ENCODE measurements at regions not wholly inside any gene's neighbourhood (a gene's known extent, or its start where the extent isn't known, plus 50 kb on each side); places are given as distances from the start of the nearest gene placed in this dataset.

GRCh38 chr18:6649421-6650126, 79.9 kb upstream of the ARHGAP28 start:
- DNase-seq (ENCODE audit: low read depth), result no peak

GRCh38 chr18:6650127-6650507, 79.4 kb upstream of the ARHGAP28 start:
- DNase-seq (ENCODE audit: low read depth), result no peak

- DNase-seq (ENCODE audit: low read depth), result no peak
These were observed 78.8 kb upstream of the ARHGAP28 start for GRCh38 chr18:6650747-6651146.

GRCh38 chr18:6652098-6652497, 77.4 kb upstream of the ARHGAP28 start:
- no peak for DNase-seq (ENCODE audit: low read depth)

GRCh38 chr18:6653880-6654279, 75.6 kb upstream of the ARHGAP28 start:
- DNase-seq (ENCODE audit: low read depth), result no peak

- no peak for DNase-seq (ENCODE audit: low read depth)
These were observed 69.4 kb upstream of the ARHGAP28 start for GRCh38 chr18:6659963-6660725.

GRCh38 chr18:6661692-6662415, 67.7 kb upstream of the ARHGAP28 start:
- DNase-seq (ENCODE audit: low read depth), result no peak

- no peak for DNase-seq (ENCODE audit: low read depth)
These were observed 63.4 kb upstream of the ARHGAP28 start for GRCh38 chr18:6666012-6666685.

- DNase-seq (ENCODE audit: low read depth), result no peak
These were observed 60.7 kb upstream of the ARHGAP28 start for GRCh38 chr18:6668836-6669235.

GRCh38 chr18:6672821-6673308, 56.7 kb upstream of the ARHGAP28 start:
- DNase-seq (ENCODE audit: low read depth), result no peak

- DNase-seq (ENCODE audit: low read depth), result no peak
These were observed 52.4 kb upstream of the ARHGAP28 start for GRCh38 chr18:6677086-6677485.

- no peak for DNase-seq (ENCODE audit: low read depth)
These were observed 50.3 kb upstream of the ARHGAP28 start for GRCh38 chr18:6679201-6679600.

All from Daoy (cell line).